Fibroblast of mammary gland (primary cell): ENCODE measurements at regions not wholly inside any gene's neighbourhood (a gene's known extent, or its start where the extent isn't known, plus 50 kb on each side); places are given as distances from the start of the nearest gene placed in this dataset.
"Not testable (repeated sequence)": the region's sequence is repeated elsewhere in the genome, so short reads cannot be mapped to it uniquely, and the experiment has no call there.

Experiments used
- DNase-seq: peaks from one replicate; pipeline ENCODE4 v3.0.0-alpha.2; 2010; ENCODE audit warnings: low read depth
- H3K4me3 ChIP-seq: 2 replicates; pipeline ENCODE4 v1.5.1; 2011; ENCODE audit warnings: low read depth, mild to moderate bottlenecking, low read length, moderate library complexity; ENCODE audit not compliant: control insufficient read depth
- CTCF ChIP-seq: conservative IDR thresholded peaks from 2 replicates; pipeline ENCODE4 v1.5.1; 2011; ENCODE audit warnings: low read depth, low read length, inconsistent platforms; ENCODE audit not compliant: control insufficient read depth, insufficient read depth

- DNase-seq, result no peak
- TF ChIP-seq CTCF, result no peak
- H3K4me3 ChIP-seq, result no peak overlapping the region
Observed at GRCh38 chr2:190005513-190005912, 57.0 kb downstream of the MSTN start.

- H3K4me3 ChIP-seq, result no peak overlapping the region
- no peak for DNase-seq
- TF ChIP-seq CTCF, result no peak
Observed at GRCh38 chr2:189999661-190000060, 62.9 kb downstream of the MSTN start.

GRCh38 chr2:189998665-189999064 lies 63.9 kb downstream of the MSTN start:
- H3K4me3 ChIP-seq, DNase-seq: not testable (repeated sequence)

DNA sequence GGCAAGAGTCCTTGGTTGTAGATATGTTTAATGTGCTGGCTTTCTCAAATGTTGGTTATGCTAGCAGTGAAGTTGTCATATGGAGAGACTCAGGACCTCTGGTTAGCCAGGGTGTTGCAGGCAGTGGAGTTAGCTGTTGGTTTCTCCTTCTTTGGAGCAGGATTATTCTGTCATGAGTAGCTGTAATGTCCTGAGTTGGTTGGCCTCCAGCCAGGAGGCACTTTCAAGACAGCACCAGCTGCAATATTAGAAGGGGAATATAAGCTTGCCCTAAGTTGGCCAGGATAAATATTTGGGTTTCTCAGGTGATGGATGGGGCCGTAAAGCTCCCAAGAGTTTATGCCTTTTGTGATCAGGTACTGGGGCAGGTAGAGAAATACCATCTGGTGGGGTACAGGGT lies 65.5 kb downstream of the MSTN start:
- no peak overlapping the region for H3K4me3 ChIP-seq
- no peak for DNase-seq
- no peak for TF ChIP-seq CTCF

GRCh38 chr2:189995679-189996078 lies 66.8 kb downstream of the MSTN start:
- DNase-seq, result no peak
- H3K4me3 ChIP-seq, result no peak overlapping the region
- TF ChIP-seq CTCF, result no peak

DNA sequence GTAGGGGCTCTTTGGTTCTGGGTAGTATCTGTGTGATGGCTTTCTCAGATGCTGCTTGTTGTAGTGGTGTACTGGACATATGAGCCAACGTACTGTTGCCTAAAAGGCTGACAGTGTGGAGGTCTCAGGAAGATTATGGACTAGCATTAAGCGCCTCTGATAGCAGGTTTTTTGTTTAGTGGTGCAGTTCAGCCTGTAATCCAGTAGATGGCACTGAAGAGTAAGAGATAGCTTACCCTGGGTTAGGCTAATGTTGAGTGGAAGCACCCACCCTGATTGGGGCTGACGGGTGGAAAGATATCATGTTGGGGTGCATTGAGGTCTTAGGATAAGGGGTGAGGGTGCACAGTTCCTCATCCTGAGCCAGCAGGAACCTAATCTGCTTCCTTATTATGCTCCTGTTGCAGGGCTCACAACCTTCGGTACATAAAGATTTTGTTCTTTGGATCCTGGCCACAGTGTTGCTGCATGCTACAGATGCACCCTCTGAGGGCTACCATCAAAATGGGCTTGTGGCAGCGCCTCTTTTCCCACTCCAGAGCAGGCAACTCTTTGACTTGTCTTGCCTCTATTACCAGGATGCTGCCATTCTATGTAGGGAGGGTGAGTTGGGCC lies 79.6 kb downstream of the MSTN start:
- DNase-seq, result peak; percentile 25
- TF ChIP-seq CTCF, result peak; percentile 63
- H3K4me3 ChIP-seq, result no peak overlapping the region

GRCh38 chr2:189982087-189982486 lies 80.4 kb downstream of the MSTN start:
- no peak for TF ChIP-seq CTCF
- no peak for DNase-seq

GRCh38 chr2:189976488-189976887 lies 86.0 kb downstream of the MSTN start:
- DNase-seq, H3K4me3 ChIP-seq: not testable (repeated sequence)

More at GRCh38 chr2:189982087-189982486, 80.4 kb downstream of the MSTN start:
- no peak overlapping the region for H3K4me3 ChIP-seq
